Muscle layer of duodenum (tissue), 2 donors: ENCODE measurements at regions not wholly inside any gene's neighbourhood (a gene's known extent, or its start where the extent isn't known, plus 50 kb on each side); places are given as distances from the start of the nearest gene placed in this dataset.

Source experiments
- H3K27ac ChIP-seq: one replicate; pipeline ENCODE4 v1.7.0; 2013; ENCODE audit warnings: mild to moderate bottlenecking, low read length
- H3K27me3 ChIP-seq: one replicate; pipeline ENCODE4 v1.7.0; 2013; ENCODE audit warnings: low read depth, mild to moderate bottlenecking, control low read depth, low read length
- H3K36me3 ChIP-seq, 2 donors: one replicate each; pipeline ENCODE4 v1.7.0; 2013; ENCODE audit warnings: low read length in 2 of 2, control low read depth in 1 of 2, mild to moderate bottlenecking in 1 of 2; ENCODE audit not compliant: insufficient read depth in 2 of 2, control insufficient read depth in 1 of 2
- H3K4me1 ChIP-seq, 2 donors: one replicate each; pipeline ENCODE4 v1.7.0; 2013; ENCODE audit warnings: low read length in 2 of 2, mild to moderate bottlenecking in 2 of 2, control low read depth in 1 of 2, moderate library complexity in 1 of 2; ENCODE audit not compliant: insufficient read depth in 2 of 2, control insufficient read depth in 1 of 2
- H3K4me3 ChIP-seq, 2 donors: one replicate each; pipeline ENCODE4 v1.7.0; 2013; ENCODE audit warnings: low read length in 2 of 2, low read depth in 1 of 2, mild to moderate bottlenecking in 1 of 2
- H3K9me3 ChIP-seq, 2 donors: one replicate each; pipeline ENCODE4 v1.7.0; 2013; ENCODE audit warnings: low read length in 2 of 2, control low read depth in 1 of 2, mild to moderate bottlenecking in 1 of 2; ENCODE audit not compliant: control insufficient read depth in 1 of 2
- donor health status: healthy.

- H3K4me1 ChIP-seq: no peaks in the 10 kb centered on the region
- H3K27ac ChIP-seq: no peak overlapping the region
- no peaks in the 10 kb centered on the region for H3K36me3 ChIP-seq
- H3K4me3 ChIP-seq: no peak overlapping the region
- no peaks in the 10 kb centered on the region for H3K27me3 ChIP-seq
- H3K9me3 ChIP-seq: no peaks in the 10 kb centered on the region
Observed at GRCh38 chr13:84470528-84470927, 588.3 kb upstream of the SLITRK1 start.

GRCh38 chr13:84466461-84466860 lies 584.2 kb upstream of the SLITRK1 start:
- H3K9me3 ChIP-seq: no peaks in the 10 kb centered on the region
- H3K27ac ChIP-seq: no peak overlapping the region
- no peaks in the 10 kb centered on the region for H3K27me3 ChIP-seq
- no peak overlapping the region for H3K4me3 ChIP-seq
- no peaks in the 10 kb centered on the region for H3K4me1 ChIP-seq
- no peaks in the 10 kb centered on the region for H3K36me3 ChIP-seq

GRCh38 chr13:84460989-84461388 lies 578.7 kb upstream of the SLITRK1 start:
- no peaks in the 10 kb centered on the region for H3K27me3 ChIP-seq
- no peak overlapping the region for H3K4me3 ChIP-seq
- H3K4me1 ChIP-seq: no peaks in the 10 kb centered on the region
- H3K9me3 ChIP-seq: no peaks in the 10 kb centered on the region
- H3K27ac ChIP-seq: no peak overlapping the region
- no peaks in the 10 kb centered on the region for H3K36me3 ChIP-seq

GRCh38 chr13:84455143-84455905 lies 573.0 kb upstream of the SLITRK1 start:
- no peaks in the 10 kb centered on the region for H3K4me1 ChIP-seq
- no peaks in the 10 kb centered on the region for H3K36me3 ChIP-seq
- H3K27me3 ChIP-seq: no peaks in the 10 kb centered on the region
- no peak overlapping the region for H3K27ac ChIP-seq
- H3K9me3 ChIP-seq: no peaks in the 10 kb centered on the region
- no peak overlapping the region for H3K4me3 ChIP-seq

- H3K9me3 ChIP-seq: no peaks in the 10 kb centered on the region
- no peaks in the 10 kb centered on the region for H3K4me1 ChIP-seq
- no peak overlapping the region for H3K4me3 ChIP-seq
- H3K27ac ChIP-seq: no peak overlapping the region
- H3K27me3 ChIP-seq: no peaks in the 10 kb centered on the region
- no peaks in the 10 kb centered on the region for H3K36me3 ChIP-seq
Observed at GRCh38 chr13:84447640-84447978, 565.3 kb upstream of the SLITRK1 start.

- no peaks in the 10 kb centered on the region for H3K9me3 ChIP-seq
Observed at GRCh38 chr13:84446972-84447639, 564.8 kb upstream of the SLITRK1 start.

GRCh38 chr13:84445776-84446175 lies 563.5 kb upstream of the SLITRK1 start:
- Histone ChIP-seq H3K27me3 (no peaks in the 10 kb centered on the region), H3K9me3 (no peaks in the 10 kb centered on the region), H3K27ac (no peak overlapping the region), H3K4me1 (no peaks in the 10 kb centered on the region), H3K36me3 (no peaks in the 10 kb centered on the region), H3K4me3 (no peak overlapping the region)

More at GRCh38 chr13:84446972-84447639, 564.8 kb upstream of the SLITRK1 start:
- H3K27me3 ChIP-seq: no peaks in the 10 kb centered on the region
- H3K4me1 ChIP-seq: no peaks in the 10 kb centered on the region
- no peaks in the 10 kb centered on the region for H3K36me3 ChIP-seq
- no peak overlapping the region for H3K27ac ChIP-seq
- no peak overlapping the region for H3K4me3 ChIP-seq

- Histone ChIP-seq H3K4me3 (no peak overlapping the region), H3K9me3 (no peaks in the 10 kb centered on the region), H3K4me1 (no peaks in the 10 kb centered on the region), H3K27me3 (no peaks in the 10 kb centered on the region), H3K36me3 (no peaks in the 10 kb centered on the region), H3K27ac (no peak overlapping the region)
Observed at GRCh38 chr13:84443463-84443862, 561.2 kb upstream of the SLITRK1 start.

GRCh38 chr13:84439108-84439507 lies 556.8 kb upstream of the SLITRK1 start:
- no peaks in the 10 kb centered on the region for H3K36me3 ChIP-seq
- H3K27me3 ChIP-seq: no peaks in the 10 kb centered on the region

GRCh38 chr13:84433024-84433423 lies 550.8 kb upstream of the SLITRK1 start:
- no peaks in the 10 kb centered on the region for H3K9me3 ChIP-seq
- H3K4me1 ChIP-seq: no peaks in the 10 kb centered on the region
- H3K27me3 ChIP-seq: no peaks in the 10 kb centered on the region
- H3K36me3 ChIP-seq: no peaks in the 10 kb centered on the region
- no peak overlapping the region for H3K27ac ChIP-seq
- H3K4me3 ChIP-seq: no peak overlapping the region

More at GRCh38 chr13:84439108-84439507, 556.8 kb upstream of the SLITRK1 start:
- H3K9me3 ChIP-seq: no peaks in the 10 kb centered on the region
- no peaks in the 10 kb centered on the region for H3K4me1 ChIP-seq
- H3K27ac ChIP-seq: no peak overlapping the region
- no peak overlapping the region for H3K4me3 ChIP-seq

- Histone ChIP-seq H3K36me3 (no peaks in the 10 kb centered on the region), H3K27ac (no peak overlapping the region)
Observed at GRCh38 chr13:84431646-84432045, 549.4 kb upstream of the SLITRK1 start.

GRCh38 chr13:84430446-84430845 lies 548.2 kb upstream of the SLITRK1 start:
- Histone ChIP-seq H3K27me3 (no peaks in the 10 kb centered on the region), H3K4me3 (no peak overlapping the region), H3K4me1 (no peaks in the 10 kb centered on the region), H3K9me3 (no peaks in the 10 kb centered on the region), H3K36me3 (no peaks in the 10 kb centered on the region), H3K27ac (no peak overlapping the region)

More at GRCh38 chr13:84431646-84432045, 549.4 kb upstream of the SLITRK1 start:
- H3K4me3 ChIP-seq: no peak overlapping the region
- no peaks in the 10 kb centered on the region for H3K27me3 ChIP-seq
- no peaks in the 10 kb centered on the region for H3K4me1 ChIP-seq
- H3K9me3 ChIP-seq: no peaks in the 10 kb centered on the region
